ENCODE measurements at regions not wholly inside any gene's neighbourhood (a gene's known extent, or its start where the extent isn't known, plus 50 kb on each side); places are given as distances from the start of the nearest gene placed in this dataset.

- no peak for DNase-seq (ENCODE audit: extremely low read depth in 1 of 2, low read depth in 1 of 2)
Observed at GRCh38 chr6:166754218-166755030, 127.4 kb upstream of the RPS6KA2 start.

- DNase-seq (ENCODE audit: extremely low read depth in 1 of 2, low read depth in 1 of 2), result no peak
Observed at GRCh38 chr6:166752928-166753721, 126.1 kb upstream of the RPS6KA2 start.

DNA sequence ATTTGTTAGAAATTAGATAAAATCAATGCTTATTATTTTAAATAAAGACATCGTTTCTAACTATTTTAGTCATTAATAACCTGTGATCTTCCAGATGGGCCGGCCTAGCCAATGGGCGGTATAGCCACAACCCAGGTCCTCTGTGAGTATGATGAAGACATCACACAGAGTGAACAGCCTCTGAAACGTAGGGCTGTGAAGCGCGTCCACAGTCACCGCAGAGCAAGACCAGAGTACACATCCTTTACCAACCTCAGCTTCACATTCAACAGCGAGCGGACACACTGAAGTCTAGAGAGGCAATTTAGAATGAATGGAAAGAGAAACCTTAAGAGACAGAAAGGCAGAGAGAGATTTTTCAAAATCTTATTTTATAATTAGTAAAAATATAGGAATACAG, 125.0 kb upstream of the RPS6KA2 start:
- DNase-seq (ENCODE audit: extremely low read depth in 1 of 2, low read depth in 1 of 2), result no peak

GRCh38 chr6:166751051-166751595, 124.1 kb upstream of the RPS6KA2 start:
- DNase-seq (ENCODE audit: extremely low read depth in 1 of 2, low read depth in 1 of 2), result no peak

- DNase-seq (ENCODE audit: extremely low read depth in 1 of 2, low read depth in 1 of 2), result no peak
Observed at GRCh38 chr6:166750108-166750793, 123.2 kb upstream of the RPS6KA2 start.

- no peak for DNase-seq (ENCODE audit: extremely low read depth in 1 of 2, low read depth in 1 of 2)
Observed at GRCh38 chr6:166749666-166750065, 122.6 kb upstream of the RPS6KA2 start.

DNA sequence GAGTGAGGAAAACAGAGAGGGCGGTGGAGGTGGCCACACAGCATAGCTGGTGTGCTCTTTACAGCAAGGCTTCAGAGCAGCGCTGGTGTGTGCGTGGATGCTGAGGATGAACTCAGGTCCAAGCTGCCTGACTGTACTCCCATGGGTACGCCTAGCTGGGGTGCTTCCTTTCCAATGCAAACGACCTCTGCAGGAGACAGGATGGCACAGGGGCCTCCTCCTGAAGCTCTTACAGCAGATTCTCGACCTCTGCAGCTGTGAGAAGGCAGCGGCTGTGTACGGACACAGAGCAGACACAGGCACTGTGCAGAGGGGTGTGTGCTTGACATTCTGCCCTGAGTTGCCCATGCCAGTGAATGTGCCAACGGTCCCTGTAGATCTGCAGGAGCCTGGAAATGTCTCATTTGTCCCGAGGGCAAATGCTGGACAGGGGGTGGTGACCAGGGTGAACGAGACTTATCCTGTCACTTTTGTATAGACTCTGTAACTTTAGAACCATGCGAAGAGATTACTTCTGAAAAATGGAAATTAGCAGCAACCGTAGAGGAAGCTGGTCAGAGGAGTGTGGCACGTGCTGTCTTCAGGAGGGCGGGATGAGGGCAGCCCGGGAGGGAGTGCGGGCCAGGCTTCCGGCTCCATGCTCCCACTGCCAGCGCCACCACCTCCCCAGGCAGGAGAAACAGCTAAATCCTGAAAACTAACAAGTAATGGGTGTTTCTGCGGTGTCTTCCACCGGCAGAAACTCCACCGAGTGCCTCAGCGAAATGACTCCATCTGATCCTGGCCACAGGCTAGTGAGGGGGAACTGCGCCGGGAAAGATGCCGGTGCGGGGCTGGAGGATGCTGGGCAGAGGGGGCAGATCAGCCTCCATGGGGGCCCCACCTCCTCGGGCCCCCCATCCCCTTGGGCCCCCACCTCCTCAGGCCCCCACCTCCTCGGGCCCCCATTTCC, 120.9 kb upstream of the RPS6KA2 start:
- DNase-seq (ENCODE audit: extremely low read depth in 1 of 2, low read depth in 1 of 2), result no peak

- no peak for DNase-seq (ENCODE audit: extremely low read depth in 1 of 2, low read depth in 1 of 2)
Observed at GRCh38 chr6:166745801-166746668, 119.0 kb upstream of the RPS6KA2 start.

- no peak for DNase-seq (ENCODE audit: extremely low read depth in 1 of 2, low read depth in 1 of 2)
Observed at GRCh38 chr6:166744223-166745134, 117.4 kb upstream of the RPS6KA2 start.

DNA sequence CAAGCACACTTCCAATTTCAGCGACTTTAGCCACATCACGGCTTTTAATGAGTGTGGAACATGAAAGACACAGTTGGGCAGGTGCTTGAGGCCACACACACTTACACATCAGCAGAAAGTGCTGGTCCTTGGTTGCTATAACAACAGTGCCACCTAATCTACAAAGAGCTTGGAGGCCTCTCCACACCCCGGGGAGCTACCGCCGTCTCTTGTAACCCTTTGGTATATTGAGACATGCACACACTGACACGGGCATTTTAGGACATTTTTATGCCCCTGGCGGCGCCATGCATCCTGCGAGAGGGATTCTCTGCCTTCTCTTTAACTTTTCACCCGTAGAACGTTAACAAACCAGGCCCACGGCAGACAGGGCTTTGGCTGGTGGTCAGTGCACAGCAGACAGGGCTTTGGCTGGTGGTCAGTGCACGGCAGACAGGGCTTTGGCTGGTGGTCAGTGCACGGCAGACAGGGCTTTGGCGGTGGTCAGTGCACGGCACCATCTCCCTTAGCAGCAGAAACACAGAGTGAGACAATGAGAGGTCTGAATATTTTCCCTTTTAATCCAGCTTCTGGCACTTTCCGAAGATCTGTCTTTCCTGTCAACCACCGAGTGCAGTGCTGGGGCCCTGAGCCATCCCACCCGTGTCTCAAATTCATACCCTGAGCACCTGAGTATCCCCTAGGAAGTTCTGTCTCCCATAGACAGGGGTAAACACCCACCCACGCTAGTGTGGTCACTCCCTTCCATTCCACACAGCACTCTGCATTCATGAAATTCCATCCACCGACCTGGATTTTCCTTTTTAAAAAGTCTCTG, 116.6 kb upstream of the RPS6KA2 start:
- DNase-seq (ENCODE audit: extremely low read depth in 1 of 2, low read depth in 1 of 2), result no peak

DNA sequence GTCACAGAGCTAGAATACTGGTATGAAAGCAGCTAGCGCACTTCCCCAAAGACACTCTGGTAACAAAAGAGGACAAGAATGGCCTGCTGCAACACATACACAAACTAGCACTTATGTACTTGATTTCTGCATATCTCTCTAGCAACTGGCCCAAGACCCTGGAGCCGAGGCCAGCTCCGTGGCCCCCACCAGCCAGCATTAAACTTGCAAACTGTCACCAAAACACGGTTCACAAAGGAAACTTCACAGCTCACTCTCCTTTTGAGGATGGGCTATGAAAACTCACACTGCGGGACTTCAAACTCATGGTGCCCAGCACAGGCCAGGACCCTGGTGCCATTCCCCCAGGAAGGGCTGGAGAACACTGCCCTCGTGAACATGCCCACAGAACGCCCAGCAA, 115.9 kb upstream of the RPS6KA2 start:
- no peak for DNase-seq (ENCODE audit: extremely low read depth in 1 of 2, low read depth in 1 of 2)

DNA sequence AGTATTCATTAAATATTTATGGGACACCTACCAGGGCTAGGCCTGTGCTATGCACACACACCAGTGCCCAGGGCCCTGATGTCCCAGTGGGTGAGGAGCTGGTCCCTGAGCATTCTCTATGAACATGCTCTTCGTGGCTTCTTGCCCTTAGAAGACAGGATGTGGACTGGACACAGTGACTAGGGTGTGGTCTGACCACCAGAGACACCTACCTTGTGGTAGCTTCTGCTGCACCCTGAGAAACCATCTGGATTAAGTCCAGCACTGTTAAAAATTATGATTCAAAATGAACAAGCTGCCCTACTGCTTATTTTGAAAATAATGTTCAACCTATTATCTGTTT, 112.9 kb upstream of the RPS6KA2 start:
- no peak for DNase-seq (ENCODE audit: extremely low read depth in 1 of 2, low read depth in 1 of 2)

GRCh38 chr6:166739117-166739975, 112.3 kb upstream of the RPS6KA2 start:
- no peak for DNase-seq (ENCODE audit: extremely low read depth in 1 of 2, low read depth in 1 of 2)

- no peak for DNase-seq (ENCODE audit: extremely low read depth in 1 of 2, low read depth in 1 of 2)
Observed at GRCh38 chr6:166738386-166739116, 111.5 kb upstream of the RPS6KA2 start.

GRCh38 chr6:166737261-166737660, 110.2 kb upstream of the RPS6KA2 start:
- no peak for DNase-seq (ENCODE audit: extremely low read depth in 1 of 2, low read depth in 1 of 2)

GRCh38 chr6:166736634-166737033, 109.6 kb upstream of the RPS6KA2 start:
- DNase-seq (ENCODE audit: extremely low read depth in 1 of 2, low read depth in 1 of 2), result no peak
